Spinal cord (tissue), 9 donors: ENCODE measurements at regions not wholly inside any gene's neighbourhood (a gene's known extent, or its start where the extent isn't known, plus 50 kb on each side); places are given as distances from the start of the nearest gene placed in this dataset.
"Not testable (repeated sequence)": the region's sequence is repeated elsewhere in the genome, so short reads cannot be mapped to it uniquely, and the experiment has no call there.

Experiments
- DNase-seq, 6 donors: peaks; one replicate each; pipeline versions ENCODE4 v3.0.0 to v3.0.0-alpha.2; 2013 to 2015; ENCODE audit warnings: low spot score in 6 of 6, low read depth in 4 of 6
- H3K27ac ChIP-seq: one replicate; pipeline ENCODE4 v1.5.1; 2013; ENCODE audit warnings: low read depth, low read length, control low read depth
- H3K27me3 ChIP-seq: one replicate; pipeline ENCODE4 v1.6.1; 2013; ENCODE audit warnings: low read length; ENCODE audit not compliant: control insufficient read depth, insufficient read depth
- H3K36me3 ChIP-seq: one replicate; pipeline ENCODE4 v1.6.1; 2013; ENCODE audit warnings: low read length; ENCODE audit not compliant: control insufficient read depth, insufficient read depth
- H3K4me1 ChIP-seq: one replicate; pipeline ENCODE4 v1.6.1; 2013; ENCODE audit warnings: low read length; ENCODE audit not compliant: control insufficient read depth, insufficient read depth
- H3K4me3 ChIP-seq: one replicate; pipeline ENCODE4 v1.5.1; 2013; ENCODE audit warnings: low read depth, low read length, control low read depth
- H3K9me3 ChIP-seq: one replicate; pipeline ENCODE4 v1.6.1; 2013; ENCODE audit warnings: low read length; ENCODE audit not compliant: control insufficient read depth, insufficient read depth
- whole genome bisulfite sequencing: methylation state at CpG from one replicate; pipeline ENCODE4 v1.1.5; 2013; ENCODE audit warnings: missing lambda C conversion rate; ENCODE audit not compliant: insufficient coverage; 5-methylcytosine and 5-hydroxymethylcytosine counted together
- donor health status: healthy.

- no CpG with 5 or more reads among the region's 2 CpGs for WGBS
- Histone ChIP-seq H3K27me3 (no peaks in the 10 kb centered on the region), H3K4me3 (no peak overlapping the region), H3K27ac (no peak overlapping the region), H3K36me3 (no peaks in the 10 kb centered on the region), H3K4me1 (no peaks in the 10 kb centered on the region), H3K9me3 (no peaks in the 10 kb centered on the region)
- peak in 1 of 6 donors; percentile 13 for DNase-seq
Measured at GRCh38 chr3:193132241-193132640, 108.8 kb upstream of the PLAAT1 start.

GRCh38 chr3:193132964-193133363, 108.1 kb upstream of the PLAAT1 start:
- Histone ChIP-seq H3K4me3 (no peak overlapping the region), H3K36me3 (no peaks in the 10 kb centered on the region), H3K27ac (no peak overlapping the region), H3K4me1 (no peaks in the 10 kb centered on the region), H3K27me3 (no peaks in the 10 kb centered on the region), H3K9me3 (no peaks in the 10 kb centered on the region)
- DNase-seq: peak in 2 of 6 donors; percentile 33 to 57
- WGBS: 88% methylated on average over 4 of the region's 4 CpGs

- Histone ChIP-seq H3K4me1 (no peaks in the 10 kb centered on the region), H3K9me3 (no peaks in the 10 kb centered on the region), H3K27ac (no peak overlapping the region), H3K4me3 (no peak overlapping the region), H3K27me3 (no peaks in the 10 kb centered on the region), H3K36me3 (no peaks in the 10 kb centered on the region)
- WGBS: 76% methylated on average over 3 of the region's 5 CpGs
- DNase-seq: peak in 1 of 6 donors; percentile 95
Measured at GRCh38 chr3:193134856-193135255, 106.2 kb upstream of the PLAAT1 start.

GRCh38 chr3:193140381-193140780, 100.6 kb upstream of the PLAAT1 start:
- no peak overlapping the region for H3K4me3 ChIP-seq
- H3K27me3 ChIP-seq: no peaks in the 10 kb centered on the region
- H3K36me3 ChIP-seq: no peaks in the 10 kb centered on the region
- no peak overlapping the region for H3K27ac ChIP-seq
- H3K9me3 ChIP-seq: no peaks in the 10 kb centered on the region
- no peaks in the 10 kb centered on the region for H3K4me1 ChIP-seq
- WGBS: 100% methylated on average over 1 of the region's 2 CpGs
- no peak for DNase-seq

GRCh38 chr3:193145248-193145647, 95.8 kb upstream of the PLAAT1 start:
- Histone ChIP-seq H3K36me3 (no peaks in the 10 kb centered on the region), H3K9me3 (no peaks in the 10 kb centered on the region), H3K4me1 (no peaks in the 10 kb centered on the region), H3K27me3 (no peaks in the 10 kb centered on the region), H3K4me3 (no peak overlapping the region), H3K27ac (no peak overlapping the region)
- peak in 1 of 6 donors; percentile 4 for DNase-seq
- WGBS: 76% methylated on average over 2 of the region's 3 CpGs

GRCh38 chr3:193148688-193149473, 92.1 kb upstream of the PLAAT1 start:
- Histone ChIP-seq H3K27ac (no peak overlapping the region), H3K4me1 (no peaks in the 10 kb centered on the region), H3K4me3 (no peak overlapping the region), H3K36me3 (no peaks in the 10 kb centered on the region), H3K9me3 (no peaks in the 10 kb centered on the region), H3K27me3 (no peaks in the 10 kb centered on the region)
- DNase-seq: peak in 1 of 6 donors; percentile 0
- WGBS: 96% methylated on average over 2 of the region's 5 CpGs

GRCh38 chr3:193149998-193150397, 91.0 kb upstream of the PLAAT1 start:
- H3K4me3 ChIP-seq: no peak overlapping the region
- H3K9me3 ChIP-seq: no peaks in the 10 kb centered on the region
- no peaks in the 10 kb centered on the region for H3K27me3 ChIP-seq
- WGBS: no CpG with 5 or more reads among the region's 2 CpGs
- no peaks in the 10 kb centered on the region for H3K36me3 ChIP-seq
- no peaks in the 10 kb centered on the region for H3K4me1 ChIP-seq
- no peak overlapping the region for H3K27ac ChIP-seq
- DNase-seq: no peak

- not testable (repeated sequence) for H3K9me3 ChIP-seq, H3K27ac ChIP-seq, H3K27me3 ChIP-seq, DNase-seq, H3K4me1 ChIP-seq, H3K36me3 ChIP-seq, H3K4me3 ChIP-seq
- 84% methylated on average over 2 of the region's 3 CpGs for WGBS
Measured at GRCh38 chr3:193155044-193155781, 85.8 kb upstream of the PLAAT1 start.

- Histone ChIP-seq H3K4me3 (no peak overlapping the region), H3K4me1 (no peaks in the 10 kb centered on the region), H3K36me3 (no peaks in the 10 kb centered on the region), H3K9me3 (no peaks in the 10 kb centered on the region), H3K27me3 (no peaks in the 10 kb centered on the region), H3K27ac (no peak overlapping the region)
- DNase-seq: peak in 1 of 6 donors; percentile 0
- 76% methylated on average over 5 of the region's 11 CpGs for WGBS
Measured at GRCh38 chr3:193157051-193157450, 84.0 kb upstream of the PLAAT1 start.
